ENCODE measurements at regions not wholly inside any gene's neighbourhood (a gene's known extent, or its start where the extent isn't known, plus 50 kb on each side); places are given as distances from the start of the nearest gene placed in this dataset.

GRCh38 chr1:194081444-194081843 lies 895.0 kb upstream of the B3GALT2 start:
- TF ChIP-seq CTCF (IDR thresholded peaks at IDR 0.05; ENCODE audit: low read depth, low read length, poor library complexity, severe bottlenecking) (no peak), EZH2phosphoT487 (IDR thresholded peaks at IDR 0.05; ENCODE audit: borderline replicate concordance, low read length) (no peak)
